ENCODE measurements at regions not wholly inside any gene's neighbourhood (a gene's known extent, or its start where the extent isn't known, plus 50 kb on each side); places are given as distances from the start of the nearest gene placed in this dataset.

GRCh38 chr1:193697115-193697762, 510.8 kb upstream of the B3GALT2 start:
- H3K4me2 ChIP-seq (ENCODE audit: low read length), result no peak overlapping the region

GRCh38 chr1:193694741-193695140, 508.3 kb upstream of the B3GALT2 start:
- Histone ChIP-seq H3K4me2 (ENCODE audit: low read length) (no peak overlapping the region), H3K9me3 (ENCODE audit: low read length) (no peaks in the 10 kb centered on the region), H3K79me2 (ENCODE audit: insufficient read depth, low read length) (no peaks in the 10 kb centered on the region), H3K9me2 (ENCODE audit: low read depth, low read length) (no peaks in the 10 kb centered on the region), H2AFZ (ENCODE audit: low read length) (no peak overlapping the region), H3K9ac (ENCODE audit: low read length) (no peak overlapping the region), H3K36me3 (ENCODE audit: insufficient read depth, low read length) (no peaks in the 10 kb centered on the region), H3F3A (ENCODE audit: insufficient read depth, low read length) (no peaks in the 10 kb centered on the region), H3K4me3 (ENCODE audit: low read depth, low read length, poor library complexity, severe bottlenecking) (no peak overlapping the region), H3K27me3 (ENCODE audit: insufficient read depth, low read length) (no peaks in the 10 kb centered on the region), H4K20me1 (ENCODE audit: insufficient read depth, low read length) (no peaks in the 10 kb centered on the region), H3K27ac (ENCODE audit: low read depth, low read length, poor library complexity, severe bottlenecking) (no peak overlapping the region), H3K4me1 (ENCODE audit: insufficient read depth, low read length, severe bottlenecking) (no peaks in the 10 kb centered on the region)
- no peak for TF ChIP-seq EZH2 (IDR thresholded peaks at IDR 0.05; ENCODE audit: borderline replicate concordance, low read length)
- no peak for TF ChIP-seq CTCF (IDR thresholded peaks at IDR 0.05; ENCODE audit: low read length)

More at GRCh38 chr1:193697115-193697762, 510.8 kb upstream of the B3GALT2 start:
- Histone ChIP-seq H3K9ac (ENCODE audit: low read length) (no peak overlapping the region), H3K4me1 (ENCODE audit: insufficient read depth, low read length, severe bottlenecking) (no peaks in the 10 kb centered on the region), H2AFZ (ENCODE audit: low read length) (no peak overlapping the region), H3K9me2 (ENCODE audit: low read depth, low read length) (no peaks in the 10 kb centered on the region), H3K79me2 (ENCODE audit: insufficient read depth, low read length) (no peaks in the 10 kb centered on the region), H3K36me3 (ENCODE audit: insufficient read depth, low read length) (no peaks in the 10 kb centered on the region), H3K4me3 (ENCODE audit: low read depth, low read length, poor library complexity, severe bottlenecking) (no peak overlapping the region), H4K20me1 (ENCODE audit: insufficient read depth, low read length) (no peaks in the 10 kb centered on the region), H3K9me3 (ENCODE audit: low read length) (no peaks in the 10 kb centered on the region), H3K27ac (ENCODE audit: low read depth, low read length, poor library complexity, severe bottlenecking) (no peak overlapping the region), H3F3A (ENCODE audit: insufficient read depth, low read length) (no peaks in the 10 kb centered on the region), H3K27me3 (ENCODE audit: insufficient read depth, low read length) (no peaks in the 10 kb centered on the region)
- TF ChIP-seq EZH2 (IDR thresholded peaks at IDR 0.05; ENCODE audit: borderline replicate concordance, low read length), result no peak
- TF ChIP-seq CTCF (IDR thresholded peaks at IDR 0.05; ENCODE audit: low read length), result no peak

- H3K9me3 ChIP-seq (ENCODE audit: low read length), result no peaks in the 10 kb centered on the region
These were observed 499.6 kb upstream of the B3GALT2 start for GRCh38 chr1:193685986-193686385.

More at GRCh38 chr1:193685986-193686385, 499.6 kb upstream of the B3GALT2 start:
- Histone ChIP-seq H3K4me3 (ENCODE audit: low read depth, low read length, poor library complexity, severe bottlenecking) (no peak overlapping the region), H4K20me1 (ENCODE audit: insufficient read depth, low read length) (no peaks in the 10 kb centered on the region), H3K27me3 (ENCODE audit: insufficient read depth, low read length) (no peaks in the 10 kb centered on the region), H3K9ac (ENCODE audit: low read length) (no peak overlapping the region), H3K79me2 (ENCODE audit: insufficient read depth, low read length) (no peaks in the 10 kb centered on the region), H2AFZ (ENCODE audit: low read length) (no peak overlapping the region), H3K4me2 (ENCODE audit: low read length) (no peak overlapping the region), H3K9me2 (ENCODE audit: low read depth, low read length) (no peaks in the 10 kb centered on the region), H3K36me3 (ENCODE audit: insufficient read depth, low read length) (no peaks in the 10 kb centered on the region), H3K27ac (ENCODE audit: low read depth, low read length, poor library complexity, severe bottlenecking) (no peak overlapping the region), H3K4me1 (ENCODE audit: insufficient read depth, low read length, severe bottlenecking) (no peaks in the 10 kb centered on the region), H3F3A (ENCODE audit: insufficient read depth, low read length) (no peaks in the 10 kb centered on the region)
- TF ChIP-seq CTCF (IDR thresholded peaks at IDR 0.05; ENCODE audit: low read length) (no peak), EZH2 (IDR thresholded peaks at IDR 0.05; ENCODE audit: borderline replicate concordance, low read length) (no peak)
